SW480 (cell line): ENCODE measurements at regions not wholly inside any gene's neighbourhood (a gene's known extent, or its start where the extent isn't known, plus 50 kb on each side); places are given as distances from the start of the nearest gene placed in this dataset.
A peak's percentile ranks its signal among the peaks of the same experiment; 100 is the strongest.
"Not testable (repeated sequence)": the region's sequence is repeated elsewhere in the genome, so short reads cannot be mapped to it uniquely, and the experiment has no call there.

ENCODE experiments used
- DNase-seq: peaks from one replicate; pipeline ENCODE4 v3.0.0-alpha.2; 2016; ENCODE audit warnings: low spot score

- DNase-seq: no peak
Observed at GRCh38 chr6:27161115-27161514, 86.4 kb upstream of the PRSS16 start.

- no peak for DNase-seq
Observed at GRCh38 chr6:27161603-27161945, 85.9 kb upstream of the PRSS16 start.

- no peak for DNase-seq
Observed at GRCh38 chr6:27161946-27162603, 85.4 kb upstream of the PRSS16 start.

GRCh38 chr6:27163834-27164233, 83.7 kb upstream of the PRSS16 start:
- DNase-seq: no peak

GRCh38 chr6:27168108-27168507, 79.4 kb upstream of the PRSS16 start:
- DNase-seq: no peak

- no peak for DNase-seq
Observed at GRCh38 chr6:27168586-27169443, 78.7 kb upstream of the PRSS16 start.

GRCh38 chr6:27172524-27173231, 74.8 kb upstream of the PRSS16 start:
- not testable (repeated sequence) for DNase-seq

GRCh38 chr6:27173232-27173601, 74.3 kb upstream of the PRSS16 start:
- DNase-seq: not testable (repeated sequence)

- no peak for DNase-seq
Observed at GRCh38 chr6:27174958-27175357, 72.5 kb upstream of the PRSS16 start.

- DNase-seq: no peak
Observed at GRCh38 chr6:27176096-27176495, 71.4 kb upstream of the PRSS16 start.

- peak; percentile 23 for DNase-seq
Observed at GRCh38 chr6:27176523-27177484, 70.7 kb upstream of the PRSS16 start.

GRCh38 chr6:27177485-27178406, 69.8 kb upstream of the PRSS16 start:
- peak; percentile 86 for DNase-seq

GRCh38 chr6:27178407-27178730, 69.1 kb upstream of the PRSS16 start:
- DNase-seq: no peak

- no peak for DNase-seq
Observed at GRCh38 chr6:27178860-27179259, 68.6 kb upstream of the PRSS16 start.

GRCh38 chr6:27183060-27183832, 64.3 kb upstream of the PRSS16 start:
- DNase-seq: no peak

GRCh38 chr6:27187231-27188060, 60.1 kb upstream of the PRSS16 start:
- no peak for DNase-seq

- peak; percentile 79 for DNase-seq
Observed at GRCh38 chr6:27188061-27188884, 59.2 kb upstream of the PRSS16 start.

GRCh38 chr6:27188885-27189418, 58.5 kb upstream of the PRSS16 start:
- peak; percentile 70 for DNase-seq
